ENCODE measurements at regions not wholly inside any gene's neighbourhood (a gene's known extent, or its start where the extent isn't known, plus 50 kb on each side); places are given as distances from the start of the nearest gene placed in this dataset.
A peak's percentile ranks its signal among the peaks of the same experiment; 100 is the strongest.

- H3K4me1 Mint-ChIP-seq: peaks cover 4% of the 10 kb centered on the region
- 83 to 85% methylated on average over 2 to 4 of the region's 4 CpGs for WGBS, 2 experiments (ENCODE audit: insufficient coverage in 1 of 2, insufficient read length in 1 of 2)
- H3K4me3 ChIP-seq (ENCODE audit: low read length): no peak overlapping the region
- H3K9me3 Mint-ChIP-seq: peaks cover 18% of the 10 kb centered on the region
- TF ChIP-seq CTCF (conservative IDR thresholded peaks at IDR 0.05): no peak
- no peak overlapping the region for H3K27ac ChIP-seq (ENCODE audit: low read depth, low read length)
- no peaks in the 10 kb centered on the region for H3K36me3 ChIP-seq (ENCODE audit: control insufficient read depth, insufficient read depth, low read length)
- peaks cover 10% of the 10 kb centered on the region for H3K9me3 ChIP-seq (ENCODE audit: control insufficient read depth, low read length)
- H3K9ac ChIP-seq (ENCODE audit: extremely low read depth, low read length, poor library complexity, severe bottlenecking): no peak overlapping the region
- no peak overlapping the region for H3K4me3 Mint-ChIP-seq
- no peaks in the 10 kb centered on the region for H3K27me3 Mint-ChIP-seq (ENCODE audit: insufficient read depth)
- H3K27me3 ChIP-seq (ENCODE audit: control insufficient read depth, insufficient read depth, low read length, poor library complexity, severe bottlenecking): no peaks in the 10 kb centered on the region
- H3K36me3 Mint-ChIP-seq (ENCODE audit: low read depth): peaks cover 2% of the 10 kb centered on the region
- no peak overlapping the region for H3K27ac Mint-ChIP-seq
- no peak for DNase-seq
- no peaks in the 10 kb centered on the region for H3K4me1 ChIP-seq (ENCODE audit: control insufficient read depth, insufficient read depth, low read length)
These were observed 1176.3 kb downstream of the CDH18 start for GRCh38 chr5:18811661-18812060.

- Histone ChIP-seq H3K4me1 (ENCODE audit: control insufficient read depth, insufficient read depth, low read length) (no peaks in the 10 kb centered on the region), H3K27me3 (ENCODE audit: control insufficient read depth, insufficient read depth, low read length, poor library complexity, severe bottlenecking) (no peaks in the 10 kb centered on the region), H3K36me3 (ENCODE audit: control insufficient read depth, insufficient read depth, low read length) (no peaks in the 10 kb centered on the region), H3K4me3 (ENCODE audit: low read length) (no peak overlapping the region), H3K9me3 (ENCODE audit: control insufficient read depth, low read length) (peaks cover 7% of the 10 kb centered on the region), H3K27ac (ENCODE audit: low read depth, low read length) (no peak overlapping the region), H3K9ac (ENCODE audit: extremely low read depth, low read length, poor library complexity, severe bottlenecking) (no peak overlapping the region)
- Mint-ChIP-seq H3K27ac (peak overlapping the region; percentile 59), H3K9me3 (peaks cover 6% of the 10 kb centered on the region), H3K4me1 (peaks cover 6% of the 10 kb centered on the region), H3K36me3 (ENCODE audit: low read depth) (peaks cover 3% of the 10 kb centered on the region), H3K4me3 (no peak overlapping the region), H3K27me3 (ENCODE audit: insufficient read depth) (no peaks in the 10 kb centered on the region)
- no peak for TF ChIP-seq CTCF (conservative IDR thresholded peaks at IDR 0.05)
- WGBS, 2 experiments (ENCODE audit: insufficient coverage in 1 of 2, insufficient read length in 1 of 2): 80% methylated on average over 1 of the region's 1 CpG; no CpG with 5 or more reads in 1 of the 2 experiments
- DNase-seq: no peak
These were observed 1159.6 kb downstream of the CDH18 start for GRCh38 chr5:18828351-18828750.

- WGBS, 2 experiments (ENCODE audit: insufficient coverage in 1 of 2, insufficient read length in 1 of 2): 94 to 99% methylated on average over 2 to 3 of the region's 3 CpGs
These were observed 1158.5 kb downstream of the CDH18 start for GRCh38 chr5:18829539-18829938.

More at GRCh38 chr5:18829539-18829938, 1158.5 kb downstream of the CDH18 start:
- Mint-ChIP-seq H3K4me3 (no peak overlapping the region), H3K27ac (no peak overlapping the region), H3K27me3 (ENCODE audit: insufficient read depth) (no peaks in the 10 kb centered on the region), H3K4me1 (peaks cover 6% of the 10 kb centered on the region), H3K36me3 (ENCODE audit: low read depth) (peaks cover 3% of the 10 kb centered on the region), H3K9me3 (peaks cover 6% of the 10 kb centered on the region)
- Histone ChIP-seq H3K27me3 (ENCODE audit: control insufficient read depth, insufficient read depth, low read length, poor library complexity, severe bottlenecking) (no peaks in the 10 kb centered on the region), H3K27ac (ENCODE audit: low read depth, low read length) (no peak overlapping the region), H3K4me1 (ENCODE audit: control insufficient read depth, insufficient read depth, low read length) (no peaks in the 10 kb centered on the region), H3K9ac (ENCODE audit: extremely low read depth, low read length, poor library complexity, severe bottlenecking) (no peak overlapping the region), H3K4me3 (ENCODE audit: low read length) (no peak overlapping the region), H3K9me3 (ENCODE audit: control insufficient read depth, low read length) (peaks cover 7% of the 10 kb centered on the region), H3K36me3 (ENCODE audit: control insufficient read depth, insufficient read depth, low read length) (no peaks in the 10 kb centered on the region)
- no peak for DNase-seq
- no peak for TF ChIP-seq CTCF (conservative IDR thresholded peaks at IDR 0.05)

Measured in endodermal cell (in vitro differentiated cells).